GM12878 (cell line): ENCODE measurements at regions not wholly inside any gene's neighbourhood (a gene's known extent, or its start where the extent isn't known, plus 50 kb on each side); places are given as distances from the start of the nearest gene placed in this dataset.

Experiments
- ATAC-seq: fragments of 200-7000 bp; cut with Tn5 transposase; 3 replicates; pipeline ENCODE4 v1.9.1; 2020; ENCODE audit warnings: mild to moderate bottlenecking, moderate library complexity
- BruUV-seq: library from RNA; stranded (reverse); fragments of 400-500 nt; replicated peaks from 2 replicates; lab custom pipeline; 2021; lab: Mats Ljungman, UMichigan
- CTCF ChIA-PET: fragments of 300-600 bp; sonication (Branson Sonifier 250); formaldehyde crosslinking; extraction: SDS; loops from one replicate; lab custom pipeline; 2021; ENCODE audit warnings: inconsistent platforms; lab: Yijun Ruan, JAX
- POLR2A ChIA-PET: fragments of 350-600 bp; formaldehyde crosslinking; extraction: SDS; loops from one replicate; lab custom pipeline; 2021; ENCODE audit warnings: inconsistent platforms; lab: Charles Lee
- RAD21 ChIA-PET: fragments of 300-600 bp; sonication (Branson Sonifier 250); formaldehyde crosslinking; loops from one replicate; lab custom pipeline; 2023; ENCODE audit warnings: antibody characterized with exemption; ENCODE audit not compliant: unreplicated experiment; lab: Charles Lee
- SMC1A ChIA-PET: fragments of 300-600 bp; sonication (Branson Sonifier 250); formaldehyde crosslinking; loops from one replicate; lab custom pipeline; 2023; ENCODE audit not compliant: unreplicated experiment, uncharacterized antibody; lab: Charles Lee
- DNase-seq: peaks from one replicate; pipeline ENCODE4 v3.0.0-alpha.2; 2011; ENCODE audit warnings: low read depth, low spot score
- FAIRE-seq: peaks from 3 replicates; lab custom pipeline; 2011; peaks lifted over from hg19 to GRCh38; lab: Jason Lieb, UNC
- H2AFZ ChIP-seq: 2 replicates; pipeline ENCODE4 v1.6.0; 2011; ENCODE audit warnings: low read depth, low read length, control low read depth; ENCODE audit not compliant: control insufficient read depth
- H3K27ac ChIP-seq: 2 replicates; pipeline ENCODE4 v1.5.1; 2011; ENCODE audit warnings: control low read depth; ENCODE audit not compliant: control insufficient read depth, insufficient read depth
- H3K27me3 ChIP-seq, 2 experiments: replicated peaks in 1 of 2; 2 replicates each; pipeline versions ENCODE4 v1.6.0 to v1.6.1; 2011; ENCODE audit warnings: low read length in 1 of 2; ENCODE audit not compliant: control insufficient read depth in 2 of 2, insufficient read depth in 2 of 2
- H3K36me3 ChIP-seq, 2 experiments: 2 replicates each; pipeline ENCODE4 v1.5.1; 2011; ENCODE audit warnings: low read length in 1 of 2; ENCODE audit not compliant: control insufficient read depth in 2 of 2, insufficient read depth in 2 of 2
- H3K4me1 ChIP-seq: 2 replicates; pipeline ENCODE4 v1.6.1; 2011; ENCODE audit warnings: mild to moderate bottlenecking, low read length, moderate library complexity, mixed read lengths; ENCODE audit not compliant: control insufficient read depth, insufficient read depth
- H3K4me2 ChIP-seq: 2 replicates; pipeline ENCODE4 v1.6.0; 2011; ENCODE audit warnings: control low read depth; ENCODE audit not compliant: control insufficient read depth, insufficient read depth
- H3K4me3 ChIP-seq: fragments of 200-600 bp; sonication (generic); 2 replicates; pipeline ENCODE4 v1.5.1; 2016
- H3K79me2 ChIP-seq: 2 replicates; pipeline ENCODE4 v1.6.0; 2011; ENCODE audit warnings: low read length; ENCODE audit not compliant: control insufficient read depth, insufficient read depth
- H3K9ac ChIP-seq: 2 replicates; pipeline ENCODE4 v1.8.0; 2011; ENCODE audit warnings: low read length, control low read depth, mixed read lengths; ENCODE audit not compliant: control insufficient read depth, insufficient read depth
- H3K9me3 ChIP-seq: replicated peaks from 3 replicates; pipeline ENCODE4 v1.5.1; 2011; ENCODE audit warnings: mild to moderate bottlenecking, low read length; ENCODE audit not compliant: control insufficient read depth, insufficient read depth
- H4K20me1 ChIP-seq: 2 replicates; pipeline ENCODE4 v1.6.0; 2011; ENCODE audit not compliant: control insufficient read depth, insufficient read depth
- CTCF ChIP-seq, 3 experiments: IDR thresholded peaks in 2 of 3; conservative IDR thresholded peaks in 1 of 3; 2 replicates each; pipeline ENCODE4 v1.5.1; 2011; ENCODE audit warnings: low read depth in 3 of 3, low read length in 3 of 3, mild to moderate bottlenecking in 3 of 3, control low read depth in 2 of 3, moderate library complexity in 2 of 3, inconsistent platforms in 1 of 3, mixed read lengths in 1 of 3; ENCODE audit not compliant: control insufficient read depth in 2 of 3, insufficient read depth in 1 of 3; ENCODE audit errors: extremely low read depth in 1 of 3
- CUX1 ChIP-seq: IDR thresholded peaks from 2 replicates; pipeline ENCODE4 v1.6.1; 2012; ENCODE audit warnings: improper control_type of control experiment, low read depth, low read length; ENCODE audit not compliant: insufficient replicate concordance
- E2F4 ChIP-seq: IDR thresholded peaks from 2 replicates; pipeline ENCODE4 v1.6.1; 2012; ENCODE audit warnings: low read depth, low read length, improper control_type of control experiment
- EZH2 ChIP-seq: IDR thresholded peaks from 2 replicates; pipeline ENCODE4 v1.6.1; 2012; ENCODE audit warnings: low read depth, mild to moderate bottlenecking, control low read depth, inconsistent platforms, low read length, borderline replicate concordance; ENCODE audit not compliant: control insufficient read depth
- RELA ChIP-seq: fragments of 450-650 bp; IDR thresholded peaks from 2 replicates; pipeline ENCODE4 v1.8.0; 2014; ENCODE audit warnings: borderline replicate concordance; ENCODE audit not compliant: partially characterized antibody
- RUNX3 ChIP-seq: IDR thresholded peaks from 2 replicates; pipeline ENCODE4 v1.6.1; 2012; ENCODE audit warnings: low read length, inconsistent platforms
- SMC3 ChIP-seq: IDR thresholded peaks from 2 replicates; pipeline ENCODE4 v1.6.1; 2011; ENCODE audit warnings: low read length, improper control_type of control experiment, borderline replicate concordance
- SPI1 ChIP-seq: IDR thresholded peaks from 2 replicates; pipeline ENCODE4 v1.6.1; 2011; ENCODE audit warnings: low read depth, mild to moderate bottlenecking, low read length, moderate library complexity, borderline replicate concordance; ENCODE audit not compliant: insufficient read depth
- ZNF592 ChIP-seq: fragments of 450-650 bp; IDR thresholded peaks from 2 replicates; pipeline ENCODE4 v1.6.1; 2017; ENCODE audit warnings: mild to moderate bottlenecking, moderate library complexity
- WGBS: methylation state at CpG from one replicate; pipeline ENCODE4 v1.1.6; 2016; ENCODE audit warnings: low lambda C conversion rate; ENCODE audit not compliant: insufficient replicate concordance, insufficient coverage; ENCODE audit errors: missing lambda C conversion rate; 5-methylcytosine and 5-hydroxymethylcytosine counted together
- in situ Hi-C: fragments of 300-500 bp; cut with MboI; formaldehyde crosslinking; loops from 9 replicates; pipeline ENCODE4 v1.14.3; 2018; ENCODE audit warnings: mixed read lengths
- intact Hi-C: fragments of 100-400 bp; cut with micrococcal nuclease; formaldehyde crosslinking; loops from one replicate; pipeline ENCODE4 v1.14.2; 2022; ENCODE audit not compliant: unreplicated experiment

GRCh38 chr11:47914743-47915142 is 65.6 kb upstream of the PTPRJ start:
- no peak overlapping the region for H3K9ac ChIP-seq
- DNase-seq (no peak), ATAC-seq (no peak), FAIRE-seq (no peak)
- POLR2A ChIA-PET, result no interaction called here
- no peak overlapping the region for H3K4me3 ChIP-seq
- BruUV-seq, result no TSS peak
- no peaks in the 10 kb centered on the region for H3K27me3 ChIP-seq
- no peak overlapping the region for H3K4me2 ChIP-seq
- CTCF ChIA-PET, result interaction anchor here (0.7 kb wide), 1 partner anchor 21 kb away, joined by 4 read pairs; no protein-coding TSS in a partner anchor
- RAD21 ChIA-PET, result no interaction called here
- no peak overlapping the region for H2AFZ ChIP-seq
- H3K27ac ChIP-seq, result no peak overlapping the region
- intact Hi-C loops (loop anchor here (5.0 kb wide), 1 partner anchor 57 kb away; no protein-coding TSS in a partner anchor), in situ Hi-C loops (no loop called here)
- H3K36me3 ChIP-seq, result no peaks in the 10 kb centered on the region
- H3K4me1 ChIP-seq, result peaks cover 21% of the 10 kb centered on the region
- SMC1A ChIA-PET, result interaction anchor here (0.6 to 0.9 kb wide), 2 partner anchors 11 to 48 kb away, joined by 3 read pairs; no protein-coding TSS in a partner anchor
- no peaks in the 10 kb centered on the region for H4K20me1 ChIP-seq
- H3K79me2 ChIP-seq, result no peaks in the 10 kb centered on the region
- H3K9me3 ChIP-seq, result no peaks in the 10 kb centered on the region
- 75% methylated on average over 7 of the region's 7 CpGs for WGBS
- TF ChIP-seq ZNF592 (no peak), EZH2 (no peak), RELA (no peak), E2F4 (no peak), RUNX3 (no peak), CUX1 (no peak), SMC3 (no peak), SPI1 (no peak), CTCF (IDR thresholded peaks at IDR 0.05 in 2 of 3, conservative IDR thresholded peaks at IDR 0.05 in 1 of 3; ENCODE audit: control insufficient read depth in 2 of 3, extremely low read depth in 1 of 3, insufficient read depth in 1 of 3, low read depth in 3 of 3, low read length in 3 of 3) (no peak)
